ENCODE measurements at regions not wholly inside any gene's neighbourhood (a gene's known extent, or its start where the extent isn't known, plus 50 kb on each side); places are given as distances from the start of the nearest gene placed in this dataset.
"Not testable (repeated sequence)": the region's sequence is repeated elsewhere in the genome, so short reads cannot be mapped to it uniquely, and the experiment has no call there.

DNA sequence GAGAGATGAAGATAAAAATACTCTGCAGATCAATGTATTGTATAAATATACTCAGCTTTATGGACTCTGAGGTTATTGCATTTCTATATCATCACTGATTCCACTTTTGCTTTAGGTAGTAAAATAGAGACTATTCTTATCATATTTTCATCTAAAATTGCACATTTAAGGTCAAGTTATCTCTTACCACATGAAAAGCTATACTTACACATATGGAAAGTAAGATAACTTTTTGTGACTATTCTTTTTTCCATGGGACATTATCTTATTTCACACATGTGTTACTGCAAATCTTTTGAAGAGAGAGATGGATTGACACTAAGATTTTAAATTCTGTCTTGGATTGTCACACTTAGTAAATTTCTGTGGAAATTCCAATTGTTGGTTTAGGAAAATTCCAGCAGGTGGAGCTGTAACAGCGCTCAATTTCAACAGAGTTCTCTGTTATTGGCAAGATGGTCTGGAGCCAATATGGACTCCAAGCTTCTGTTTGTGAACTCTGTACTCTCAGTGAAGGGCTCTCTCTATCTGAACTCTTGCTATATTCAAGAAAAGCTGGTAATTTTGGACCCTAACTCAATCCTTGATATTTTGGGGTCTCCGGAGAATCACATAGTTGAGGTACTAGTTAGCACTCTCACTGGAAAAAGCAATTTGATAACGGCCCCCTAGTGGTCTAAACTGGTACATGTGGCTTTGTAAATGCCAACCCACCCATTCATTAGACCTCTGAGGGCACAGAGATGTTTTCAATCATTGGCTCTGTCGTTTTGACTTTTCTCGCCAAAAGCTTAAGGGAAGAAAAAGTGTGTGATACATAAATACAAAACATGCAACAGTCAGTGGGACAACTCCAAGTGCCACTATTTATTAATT, 429.7 kb downstream of the ETS1 start:
- DNase-seq (ENCODE audit: low read depth in 2 of 2) = peak in 1 of 2 donors; percentile 21

- no peak for DNase-seq (ENCODE audit: low read depth in 2 of 2)
Measured at GRCh38 chr11:128156486-128156885, 430.9 kb downstream of the ETS1 start.

DNA sequence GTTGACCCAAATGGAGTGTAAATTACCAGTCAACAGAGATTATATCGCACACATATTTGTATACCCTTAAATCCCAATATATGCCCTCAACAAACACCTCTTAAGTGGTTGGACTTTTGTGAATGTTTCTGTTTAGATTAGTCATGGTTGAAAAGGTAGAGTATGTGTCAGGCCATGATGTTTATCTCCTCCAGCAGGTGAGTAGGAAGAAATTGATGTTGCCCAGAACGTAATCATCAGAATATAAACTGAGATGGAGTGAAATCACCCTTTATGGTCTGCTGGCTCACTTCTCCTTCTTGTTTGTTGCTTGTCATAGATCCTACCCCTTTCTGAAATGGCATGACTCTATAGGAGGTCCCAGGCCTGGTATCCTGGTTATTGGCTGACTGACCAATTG, 431.8 kb downstream of the ETS1 start:
- no peak for DNase-seq (ENCODE audit: low read depth in 2 of 2)

DNA sequence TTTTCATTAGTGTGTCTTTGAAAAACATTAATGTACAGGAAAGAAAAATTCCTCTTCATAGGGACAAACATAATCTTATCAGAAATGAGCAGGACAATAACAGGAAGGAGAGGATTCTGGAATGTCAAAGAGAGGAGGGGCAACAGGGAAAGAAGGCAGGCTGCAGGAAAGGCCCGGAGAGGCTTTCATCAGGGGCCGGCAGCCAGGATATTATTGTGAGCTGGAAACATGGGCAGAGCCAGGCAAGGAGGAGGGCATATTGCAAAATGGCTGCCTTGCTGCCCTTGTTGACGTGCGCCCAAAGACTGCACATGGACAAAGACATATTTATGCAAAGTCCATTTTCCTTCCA, 433.7 kb downstream of the ETS1 start:
- no peak for DNase-seq (ENCODE audit: low read depth in 2 of 2)

DNA sequence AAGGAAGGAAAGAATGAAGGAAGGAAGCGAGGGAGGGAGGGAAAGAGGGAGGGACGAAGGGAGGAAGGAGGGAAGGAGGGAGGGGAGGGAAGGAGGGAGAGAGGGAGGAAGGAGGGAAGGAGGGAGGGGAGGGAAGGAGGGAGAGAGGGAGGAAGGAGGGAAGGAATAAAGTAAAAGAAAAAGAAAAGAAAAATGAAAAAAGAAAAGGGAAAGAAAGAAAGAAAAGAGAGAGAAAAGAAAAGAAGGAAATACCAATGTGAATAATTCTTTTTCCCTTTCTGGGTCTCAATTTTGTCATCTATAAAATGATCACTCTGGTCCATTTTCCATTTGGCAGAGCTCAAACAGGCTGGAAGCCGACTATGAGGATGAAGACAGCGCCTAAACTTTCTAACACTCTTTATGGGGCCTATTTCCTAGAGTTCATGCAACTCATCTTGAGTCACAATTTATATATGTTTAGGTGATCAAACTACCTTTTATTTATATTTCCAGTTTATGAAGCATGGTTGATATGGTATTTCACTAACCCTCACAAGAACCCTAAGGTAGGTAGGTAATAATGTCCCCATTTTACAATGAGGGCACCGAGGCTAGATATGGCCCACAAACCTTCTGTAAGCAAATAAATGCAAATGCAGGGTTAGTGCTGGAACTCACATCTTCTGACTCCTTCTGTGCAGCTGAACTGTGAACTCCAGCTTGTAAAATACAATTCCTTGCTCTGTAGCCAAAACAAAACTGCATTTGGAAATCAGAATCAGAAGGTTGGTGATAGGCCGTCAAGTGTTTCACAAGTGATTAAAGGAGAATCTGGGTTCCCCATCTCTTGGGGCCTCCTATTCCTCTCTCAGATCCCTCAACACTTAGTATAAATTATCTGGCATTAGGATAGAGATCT, 434.3 kb downstream of the ETS1 start:
- DNase-seq (ENCODE audit: low read depth in 2 of 2) = no peak

GRCh38 chr11:128151780-128152179, 435.6 kb downstream of the ETS1 start:
- no peak for DNase-seq (ENCODE audit: low read depth in 2 of 2)

DNA sequence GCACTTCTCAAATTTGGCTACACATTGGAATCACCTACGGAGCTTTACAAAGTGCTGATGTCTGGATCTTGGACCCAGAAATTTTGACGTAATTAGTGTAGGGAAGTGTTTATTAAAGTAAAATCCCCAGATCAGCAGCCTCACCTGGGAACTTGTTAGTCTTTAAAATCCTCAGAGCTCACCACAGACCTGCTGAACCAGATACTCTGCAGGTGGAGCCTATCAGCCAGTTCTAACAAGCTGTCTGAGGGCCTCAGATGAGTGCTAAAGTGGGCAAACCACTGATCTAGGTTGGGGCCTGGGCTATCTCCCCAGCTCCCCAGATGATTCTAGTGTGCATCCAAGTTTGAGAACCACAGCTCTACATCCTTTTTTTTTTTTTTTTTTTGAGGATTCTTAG, 436.0 kb downstream of the ETS1 start:
- DNase-seq (ENCODE audit: low read depth in 2 of 2) = no peak

DNA sequence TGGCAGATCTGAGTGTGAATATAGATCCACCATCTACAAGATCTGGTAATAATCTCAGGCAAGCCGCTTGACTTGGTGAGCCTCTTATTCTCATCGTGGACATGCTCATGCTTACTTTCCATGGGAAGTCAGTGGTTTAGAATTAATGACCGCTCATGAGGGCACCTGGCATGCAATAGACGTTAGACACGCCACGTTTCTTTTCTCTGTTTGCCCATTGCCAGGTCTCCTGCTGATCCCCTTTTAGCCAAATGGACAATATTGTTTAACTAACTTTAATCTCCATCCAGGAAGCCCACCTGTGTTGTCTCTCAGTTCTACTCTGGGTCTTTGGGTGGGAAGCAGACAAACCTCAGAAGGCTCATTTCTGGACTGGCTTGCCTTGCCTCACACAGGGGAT, 439.1 kb downstream of the ETS1 start:
- DNase-seq (ENCODE audit: low read depth in 2 of 2) = no peak

GRCh38 chr11:128146926-128147605, 440.3 kb downstream of the ETS1 start:
- DNase-seq (ENCODE audit: low read depth in 2 of 2) = no peak

GRCh38 chr11:128140293-128140692, 447.1 kb downstream of the ETS1 start:
- DNase-seq (ENCODE audit: low read depth in 2 of 2) = not testable (repeated sequence)

DNA sequence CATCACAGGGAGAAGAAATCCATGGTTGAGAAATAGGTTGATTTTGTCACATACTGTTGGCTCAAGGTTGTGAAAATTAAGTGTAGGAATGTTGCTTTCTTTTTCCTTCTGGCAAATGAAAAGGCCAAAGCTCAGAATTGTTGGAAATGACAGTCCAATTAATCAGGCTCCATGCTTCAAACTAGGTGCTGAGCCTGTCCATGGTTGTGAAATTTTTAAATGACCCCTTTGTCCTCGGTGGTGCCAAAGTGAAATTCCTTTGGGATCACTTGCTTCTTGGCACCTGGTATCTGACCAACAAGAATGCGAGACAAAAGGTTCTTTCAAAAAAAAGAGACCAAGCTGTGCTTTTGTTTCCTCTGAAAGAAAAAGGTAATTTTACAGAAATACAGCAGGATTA, 451.9 kb downstream of the ETS1 start:
- DNase-seq (ENCODE audit: low read depth in 2 of 2) = no peak

DNA sequence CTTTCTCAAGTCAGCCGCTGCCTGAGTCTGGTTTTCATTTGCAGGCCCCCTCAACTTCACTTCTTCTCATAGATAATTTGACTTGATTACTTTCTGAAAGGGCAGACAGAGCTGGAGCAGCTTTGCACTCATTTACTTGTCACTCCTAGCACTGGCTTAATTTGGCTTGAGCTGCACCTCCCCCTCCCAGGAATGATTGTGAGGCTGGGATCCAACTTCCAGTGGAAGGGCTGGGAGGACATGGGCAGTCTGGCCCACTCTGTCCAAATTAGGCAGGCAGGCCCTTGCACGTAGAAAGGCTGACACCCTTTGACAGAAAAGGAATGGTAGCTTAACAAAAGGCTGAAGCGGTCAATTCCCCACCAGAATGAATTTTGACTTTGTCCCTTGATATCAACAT, 453.9 kb downstream of the ETS1 start:
- DNase-seq (ENCODE audit: low read depth in 2 of 2) = no peak

GRCh38 chr11:128130052-128130451, 457.3 kb downstream of the ETS1 start:
- no peak for DNase-seq (ENCODE audit: low read depth in 2 of 2)

- DNase-seq (ENCODE audit: low read depth in 2 of 2) = no peak
Measured at GRCh38 chr11:128125723-128126122, 461.6 kb downstream of the ETS1 start.

- no peak for DNase-seq (ENCODE audit: low read depth in 2 of 2)
Measured at GRCh38 chr11:128116885-128117284, 470.5 kb downstream of the ETS1 start.

DNA sequence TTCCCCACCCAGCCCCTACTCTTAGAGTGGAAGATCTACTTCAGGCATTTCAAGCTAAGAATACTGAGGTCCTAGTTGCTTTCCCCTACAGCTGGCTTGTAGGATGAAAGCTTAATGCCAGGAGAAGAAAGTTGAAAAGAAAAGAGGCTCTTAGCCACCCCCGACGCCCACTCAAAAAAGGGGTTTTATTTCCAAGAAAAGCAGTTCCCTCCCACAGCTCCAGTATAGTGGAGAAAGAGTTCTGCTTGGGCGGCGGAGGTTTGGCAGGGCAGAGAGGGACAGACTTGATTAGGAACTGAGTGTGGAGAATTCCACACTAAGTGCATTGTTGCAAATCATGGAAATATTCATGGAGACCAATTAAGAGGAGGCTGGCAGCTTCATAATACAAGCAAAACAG, 470.9 kb downstream of the ETS1 start:
- DNase-seq (ENCODE audit: low read depth in 2 of 2) = no peak

DNA sequence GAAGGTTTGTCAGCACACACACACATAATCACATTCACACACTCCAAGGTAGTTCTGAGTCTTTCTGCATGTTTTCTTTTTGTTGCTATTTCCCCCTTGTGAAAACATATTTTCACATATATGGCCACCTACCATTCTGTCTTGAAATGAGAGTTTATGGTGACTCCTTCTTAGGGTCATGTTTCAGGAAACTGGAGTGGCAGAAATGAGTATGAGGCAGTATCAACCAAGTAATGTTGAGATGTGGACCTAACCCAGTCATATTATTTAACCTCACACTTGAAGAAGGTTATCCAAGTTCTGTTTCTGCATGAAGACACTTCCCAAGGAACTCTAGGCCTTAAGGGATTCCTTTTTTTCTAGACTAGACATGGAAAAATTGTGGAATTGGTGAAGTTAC, 481.4 kb downstream of the ETS1 start:
- no peak for DNase-seq (ENCODE audit: low read depth in 2 of 2)

- no peak for DNase-seq (ENCODE audit: low read depth in 2 of 2)
Measured at GRCh38 chr11:128105511-128105910, 481.8 kb downstream of the ETS1 start.

DNA sequence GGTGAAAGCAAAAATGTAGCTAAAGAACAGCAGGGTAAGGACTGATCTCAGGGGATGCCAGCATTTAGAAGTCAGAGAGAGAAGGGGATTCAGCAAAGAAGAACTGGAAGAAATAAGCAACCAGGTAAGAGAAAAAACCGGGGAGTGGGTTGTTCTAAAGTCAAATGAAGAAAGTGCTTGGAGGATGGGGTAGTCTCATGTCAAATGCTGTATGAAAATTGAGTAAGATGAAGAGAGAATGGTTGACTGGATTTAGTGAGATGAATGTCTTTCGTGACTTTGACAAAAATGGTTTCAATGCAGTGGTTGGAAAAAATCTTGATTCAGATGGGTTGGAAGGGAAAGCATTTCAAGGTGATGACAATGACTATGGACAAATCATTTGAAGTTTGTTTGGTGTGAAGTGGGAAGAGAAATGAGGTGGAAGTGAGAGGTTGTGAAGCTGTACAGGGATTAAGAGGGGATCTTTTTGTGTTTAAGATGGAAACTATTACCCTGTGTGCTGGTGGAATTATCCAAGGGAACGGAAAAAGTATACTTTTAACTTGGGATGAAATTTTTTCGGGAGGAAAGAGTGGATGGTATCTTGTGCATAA, 484.0 kb downstream of the ETS1 start:
- no peak for DNase-seq (ENCODE audit: low read depth in 2 of 2)

GRCh38 chr11:128098781-128099180, 488.6 kb downstream of the ETS1 start:
- DNase-seq (ENCODE audit: low read depth in 2 of 2) = no peak

- no peak for DNase-seq (ENCODE audit: low read depth in 2 of 2)
Measured at GRCh38 chr11:128095466-128095981, 491.8 kb downstream of the ETS1 start.

GRCh38 chr11:128093689-128094088, 493.7 kb downstream of the ETS1 start:
- DNase-seq (ENCODE audit: low read depth in 2 of 2) = no peak
